ENCODE measurements at regions not wholly inside any gene's neighbourhood (a gene's known extent, or its start where the extent isn't known, plus 50 kb on each side); places are given as distances from the start of the nearest gene placed in this dataset.

DNA sequence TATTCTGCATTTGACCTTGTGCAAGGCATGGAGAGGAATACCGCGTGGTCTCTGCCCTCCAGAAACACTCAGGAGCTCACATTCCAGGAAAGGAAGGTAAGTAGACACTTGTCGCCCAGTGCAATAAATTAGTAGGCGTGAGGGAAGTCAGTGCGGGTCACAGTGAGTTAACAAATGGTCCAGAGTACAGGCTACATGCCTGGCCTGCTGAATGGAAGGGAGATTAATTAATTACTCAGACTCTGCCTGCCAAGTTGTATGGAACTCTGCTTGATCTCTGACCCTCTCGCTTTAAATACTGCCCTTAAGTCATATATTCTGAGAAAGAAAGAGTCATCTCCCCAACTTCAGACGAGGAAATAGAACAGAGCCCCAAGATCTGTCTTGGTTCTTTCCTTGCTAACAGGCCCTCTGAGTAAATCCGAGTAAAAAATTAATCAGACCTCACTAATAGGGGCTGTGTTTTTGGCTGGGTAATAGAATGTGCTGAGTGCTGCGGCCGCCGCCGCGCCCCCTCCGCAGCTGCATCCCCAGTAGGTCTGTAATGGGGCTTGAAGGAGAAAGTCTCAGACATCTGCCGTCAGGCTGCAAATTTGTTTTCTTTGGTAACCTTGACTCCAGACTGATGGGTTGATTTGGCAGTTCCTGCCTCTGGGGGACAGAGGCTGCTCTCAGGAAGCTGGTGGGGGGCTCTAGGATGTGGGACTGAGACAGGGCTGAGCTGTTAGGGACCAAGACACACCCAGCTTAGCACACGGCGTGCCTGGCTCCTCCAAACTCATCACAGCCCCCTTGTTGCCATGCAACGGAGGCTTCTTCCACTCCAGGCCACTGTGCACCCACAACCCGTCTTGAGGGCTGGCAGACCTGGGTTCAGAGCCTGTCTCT lies 144.4 kb downstream of the NSG2 start:
- DNase-seq (ENCODE audit: low read depth), result no peak
- no peak for TF ChIP-seq CTCF (IDR thresholded peaks at IDR 0.05; ENCODE audit: insufficient read depth, low read depth, low read length, missing control alignments)

GRCh38 chr5:174191076-174191475 lies 145.6 kb downstream of the NSG2 start:
- no peak for TF ChIP-seq CTCF (IDR thresholded peaks at IDR 0.05; ENCODE audit: insufficient read depth, low read depth, low read length, missing control alignments)
- no peak overlapping the region for H3K4me3 ChIP-seq (ENCODE audit: low read depth, low read length)
- DNase-seq (ENCODE audit: low read depth), result no peak

More for the DNA sequence above, 144.4 kb downstream of the NSG2 start:
- H3K4me3 ChIP-seq (ENCODE audit: low read depth, low read length), result no peak overlapping the region

DNA sequence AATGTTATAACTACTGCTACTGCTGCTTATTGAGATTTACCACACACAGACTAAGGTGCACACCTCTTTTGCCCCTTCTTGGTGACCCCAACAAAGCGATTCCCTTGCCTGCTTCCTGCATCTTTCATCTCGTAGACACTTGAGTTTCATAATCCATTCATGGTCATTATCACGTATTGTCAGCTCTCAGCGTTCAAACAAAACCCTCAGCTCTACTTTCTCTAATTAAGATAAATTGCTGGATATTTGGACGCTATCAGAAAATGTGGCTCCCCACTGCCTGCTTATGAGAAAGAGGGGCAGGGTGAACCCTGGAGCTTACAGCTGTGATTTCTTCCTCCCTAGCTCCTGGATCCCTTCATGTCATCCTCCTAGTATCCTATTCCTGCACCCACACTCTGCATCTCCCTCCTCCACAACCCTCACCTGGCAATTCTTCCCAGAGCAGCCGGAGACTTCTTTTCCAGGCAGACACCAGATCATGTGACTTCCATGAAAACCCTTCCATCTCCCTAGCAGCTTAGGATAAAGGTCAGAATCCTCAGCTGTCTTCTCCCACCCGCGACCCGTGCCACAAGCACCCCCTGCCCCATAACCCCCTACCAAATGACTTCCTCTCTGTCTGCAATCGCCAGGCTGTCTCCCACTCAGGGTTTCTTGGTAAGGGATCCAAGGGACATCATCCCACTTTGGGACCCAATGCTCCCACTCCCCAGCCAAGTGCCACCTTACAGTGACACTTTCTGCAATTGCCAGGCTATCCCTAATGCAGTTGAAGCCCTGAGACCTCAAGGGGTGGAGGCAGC lies 146.5 kb downstream of the NSG2 start:
- no peak for DNase-seq (ENCODE audit: low read depth)
- TF ChIP-seq CTCF (IDR thresholded peaks at IDR 0.05; ENCODE audit: insufficient read depth, low read depth, low read length, missing control alignments), result no peak
- H3K4me3 ChIP-seq (ENCODE audit: low read depth, low read length), result no peak overlapping the region

GRCh38 chr5:174192901-174193300 lies 147.4 kb downstream of the NSG2 start:
- TF ChIP-seq CTCF (IDR thresholded peaks at IDR 0.05; ENCODE audit: insufficient read depth, low read depth, low read length, missing control alignments), result no peak
- no peak overlapping the region for H3K4me3 ChIP-seq (ENCODE audit: low read depth, low read length)
- no peak for DNase-seq (ENCODE audit: low read depth)

DNA sequence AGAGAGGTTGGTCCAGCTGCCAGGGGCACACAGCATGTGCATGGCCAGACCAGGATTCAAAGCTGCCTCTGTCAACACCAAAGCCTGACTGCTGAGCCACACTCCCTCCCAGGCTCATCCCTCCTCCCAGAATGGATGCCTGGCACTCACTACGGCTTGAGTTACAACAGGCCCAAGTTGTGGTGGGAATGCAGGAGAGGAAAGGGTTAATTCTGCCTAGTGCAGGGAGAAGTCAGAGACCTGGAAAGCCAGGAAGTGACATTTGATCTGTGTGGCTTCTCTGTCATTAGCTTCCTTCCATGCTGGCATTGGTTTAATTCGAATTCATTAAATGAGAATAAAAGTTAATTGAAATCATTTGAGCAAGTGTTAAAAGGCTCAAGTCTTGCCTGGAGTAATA lies 150.0 kb downstream of the NSG2 start:
- H3K4me3 ChIP-seq (ENCODE audit: low read depth, low read length), result no peak overlapping the region
- TF ChIP-seq CTCF (IDR thresholded peaks at IDR 0.05; ENCODE audit: insufficient read depth, low read depth, low read length, missing control alignments), result no peak
- DNase-seq (ENCODE audit: low read depth), result no peak

DNA sequence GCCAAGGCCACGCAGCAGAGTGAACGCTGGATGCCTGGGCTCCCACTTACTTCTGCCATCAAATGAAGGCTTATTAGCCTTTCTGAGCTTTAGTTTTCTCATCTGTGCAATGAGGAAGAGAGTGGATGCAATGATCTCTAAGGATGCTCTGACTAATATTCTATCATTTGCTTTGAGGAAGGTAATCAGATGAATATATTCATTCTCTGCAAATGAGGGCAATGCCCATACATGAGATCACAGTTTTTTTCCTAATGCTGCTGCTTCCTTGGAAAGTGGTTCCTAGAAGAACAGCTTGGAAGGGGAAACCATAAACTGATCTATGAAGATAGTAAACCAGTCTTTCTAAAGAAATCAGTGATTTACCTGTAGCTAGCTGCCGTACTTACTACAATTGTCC lies 152.4 kb downstream of the NSG2 start:
- H3K4me3 ChIP-seq (ENCODE audit: low read depth, low read length), result no peak overlapping the region
- no peak for DNase-seq (ENCODE audit: low read depth)
- TF ChIP-seq CTCF (IDR thresholded peaks at IDR 0.05; ENCODE audit: insufficient read depth, low read depth, low read length, missing control alignments), result no peak
